ENCODE measurements at regions not wholly inside any gene's neighbourhood (a gene's known extent, or its start where the extent isn't known, plus 50 kb on each side); places are given as distances from the start of the nearest gene placed in this dataset.
"Not testable (repeated sequence)": the region's sequence is repeated elsewhere in the genome, so short reads cannot be mapped to it uniquely, and the experiment has no call there.

GRCh38 chr11:27227736-27228135 lies 135.3 kb downstream of the CCDC34 start:
- DNase-seq (ENCODE audit: extremely low spot score in 2 of 2), result no peak
- Histone ChIP-seq H3K9me3 (no peaks in the 10 kb centered on the region), H3K27me3 (no peaks in the 10 kb centered on the region), H3K4me1 (peaks cover 25% of the 10 kb centered on the region), H3K27ac (no peak overlapping the region), H3K36me3 (no peaks in the 10 kb centered on the region), H3K4me3 (no peak overlapping the region)
- TF ChIP-seq POLR2AphosphoS5 (IDR thresholded peaks at IDR 0.05; ENCODE audit: insufficient read depth in 1 of 2, low read depth in 1 of 2) (no peak), CTCF (IDR thresholded peaks at IDR 0.05) (no peak), POLR2A (IDR thresholded peaks at IDR 0.05) (no peak)
- intact Hi-C loops (cut with DNase I), result no loop called here

GRCh38 chr11:27219487-27220039 lies 143.5 kb downstream of the CCDC34 start:
- H3K36me3 ChIP-seq; intact Hi-C loops (cut with DNase I); H3K27ac ChIP-seq; H3K27me3 ChIP-seq; H3K9me3 ChIP-seq; H3K4me3 ChIP-seq; DNase-seq (ENCODE audit: extremely low spot score in 2 of 2): not testable (repeated sequence)
- H3K4me1 ChIP-seq, result peaks cover 37% of the 10 kb centered on the region

- Histone ChIP-seq H3K27me3 (no peaks in the 10 kb centered on the region), H3K36me3 (no peaks in the 10 kb centered on the region), H3K27ac (no peak overlapping the region), H3K4me1 (peaks cover 44% of the 10 kb centered on the region), H3K4me3 (no peak overlapping the region), H3K9me3 (no peaks in the 10 kb centered on the region)
- intact Hi-C loops (cut with DNase I), result no loop called here
- DNase-seq (ENCODE audit: extremely low spot score in 2 of 2), result no peak
- TF ChIP-seq CTCF (IDR thresholded peaks at IDR 0.05) (no peak), POLR2AphosphoS5 (IDR thresholded peaks at IDR 0.05; ENCODE audit: insufficient read depth in 1 of 2, low read depth in 1 of 2) (no peak), POLR2A (IDR thresholded peaks at IDR 0.05) (no peak)
These were observed 144.5 kb downstream of the CCDC34 start for GRCh38 chr11:27218421-27219038.

GRCh38 chr11:27217948-27218420 lies 145.0 kb downstream of the CCDC34 start:
- no peaks in the 10 kb centered on the region for H3K27me3 ChIP-seq
- H3K36me3 ChIP-seq, result no peaks in the 10 kb centered on the region
- no peak overlapping the region for H3K27ac ChIP-seq
- no peak overlapping the region for H3K4me3 ChIP-seq
- no peak for TF ChIP-seq POLR2A (IDR thresholded peaks at IDR 0.05)
- TF ChIP-seq POLR2AphosphoS5 (IDR thresholded peaks at IDR 0.05; ENCODE audit: insufficient read depth in 1 of 2, low read depth in 1 of 2), result no peak
- no peak for TF ChIP-seq CTCF (IDR thresholded peaks at IDR 0.05)
- H3K9me3 ChIP-seq, result no peaks in the 10 kb centered on the region
- intact Hi-C loops (cut with DNase I), result no loop called here
- no peak for DNase-seq (ENCODE audit: extremely low spot score in 2 of 2)
- peaks cover 50% of the 10 kb centered on the region for H3K4me1 ChIP-seq

GRCh38 chr11:27217496-27217895 lies 145.5 kb downstream of the CCDC34 start:
- H3K9me3 ChIP-seq, result no peaks in the 10 kb centered on the region
- no peak for DNase-seq (ENCODE audit: extremely low spot score in 2 of 2)
- no peak overlapping the region for H3K27ac ChIP-seq
- peaks cover 54% of the 10 kb centered on the region for H3K4me1 ChIP-seq
- no peaks in the 10 kb centered on the region for H3K36me3 ChIP-seq
- no peak for TF ChIP-seq POLR2A (IDR thresholded peaks at IDR 0.05)
- no peak for TF ChIP-seq POLR2AphosphoS5 (IDR thresholded peaks at IDR 0.05; ENCODE audit: insufficient read depth in 1 of 2, low read depth in 1 of 2)
- TF ChIP-seq CTCF (IDR thresholded peaks at IDR 0.05), result no peak
- H3K27me3 ChIP-seq, result no peaks in the 10 kb centered on the region
- intact Hi-C loops (cut with DNase I), result no loop called here
- no peak overlapping the region for H3K4me3 ChIP-seq
